ENCODE measurements at regions not wholly inside any gene's neighbourhood (a gene's known extent, or its start where the extent isn't known, plus 50 kb on each side); places are given as distances from the start of the nearest gene placed in this dataset.

DNA sequence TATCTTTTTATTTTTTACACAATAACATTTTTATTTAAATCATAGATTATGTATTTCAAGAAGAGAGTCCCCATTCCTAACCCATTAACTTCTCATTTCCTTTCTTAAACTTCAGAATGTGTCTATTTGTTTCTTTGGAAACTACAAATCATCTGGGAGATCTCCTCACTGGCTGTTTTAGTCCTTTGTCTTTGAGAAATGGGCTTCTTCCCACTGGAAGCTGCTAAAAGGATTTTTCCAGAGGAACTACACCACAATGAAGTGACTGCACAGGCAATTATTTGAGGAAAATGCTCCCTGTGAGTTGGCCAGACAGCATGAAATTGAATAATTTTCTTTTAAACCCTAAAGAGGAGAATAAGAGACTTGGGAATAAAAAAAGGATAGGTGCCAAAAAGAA is 119.1 kb downstream of the TENT5A start (continued):
- TF ChIP-seq, protein P1, sequence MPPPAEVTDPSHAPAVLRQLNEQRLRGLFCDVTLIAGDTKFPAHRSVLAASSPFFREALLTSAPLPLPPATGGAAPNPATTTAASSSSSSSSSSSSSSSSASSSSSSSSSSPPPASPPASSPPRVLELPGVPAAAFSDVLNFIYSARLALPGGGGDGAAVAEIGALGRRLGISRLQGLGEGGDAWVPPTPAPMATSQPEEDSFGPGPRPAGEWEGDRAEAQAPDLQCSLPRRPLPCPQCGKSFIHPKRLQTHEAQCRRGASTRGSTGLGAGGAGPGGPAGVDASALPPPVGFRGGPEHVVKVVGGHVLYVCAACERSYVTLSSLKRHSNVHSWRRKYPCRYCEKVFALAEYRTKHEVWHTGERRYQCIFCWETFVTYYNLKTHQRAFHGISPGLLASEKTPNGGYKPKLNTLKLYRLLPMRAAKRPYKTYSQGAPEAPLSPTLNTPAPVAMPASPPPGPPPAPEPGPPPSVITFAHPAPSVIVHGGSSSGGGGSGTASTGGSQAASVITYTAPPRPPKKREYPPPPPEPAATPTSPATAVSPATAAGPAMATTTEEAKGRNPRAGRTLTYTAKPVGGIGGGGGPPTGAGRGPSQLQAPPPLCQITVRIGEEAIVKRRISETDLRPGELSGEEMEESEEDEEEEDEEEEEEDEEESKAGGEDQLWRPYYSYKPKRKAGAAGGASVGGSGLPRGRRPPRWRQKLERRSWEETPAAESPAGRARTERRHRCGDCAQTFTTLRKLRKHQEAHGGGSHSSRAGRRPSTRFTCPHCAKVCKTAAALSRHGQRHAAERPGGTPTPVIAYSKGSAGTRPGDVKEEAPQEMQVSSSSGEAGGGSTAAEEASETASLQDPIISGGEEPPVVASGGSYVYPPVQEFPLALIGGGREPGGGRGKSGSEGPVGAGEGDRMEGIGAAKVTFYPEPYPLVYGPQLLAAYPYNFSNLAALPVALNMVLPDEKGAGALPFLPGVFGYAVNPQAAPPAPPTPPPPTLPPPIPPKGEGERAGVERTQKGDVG (CRISPR knock-in tag; IDR thresholded peaks at IDR 0.05): no peak
- TF ChIP-seq JUNB (IDR thresholded peaks at IDR 0.05) (no peak), KDM1A (IDR thresholded peaks at IDR 0.05; ENCODE audit: borderline replicate concordance) (no peak), ZNF207 (IDR thresholded peaks at IDR 0.05; ENCODE audit: borderline replicate concordance) (no peak)

DNA sequence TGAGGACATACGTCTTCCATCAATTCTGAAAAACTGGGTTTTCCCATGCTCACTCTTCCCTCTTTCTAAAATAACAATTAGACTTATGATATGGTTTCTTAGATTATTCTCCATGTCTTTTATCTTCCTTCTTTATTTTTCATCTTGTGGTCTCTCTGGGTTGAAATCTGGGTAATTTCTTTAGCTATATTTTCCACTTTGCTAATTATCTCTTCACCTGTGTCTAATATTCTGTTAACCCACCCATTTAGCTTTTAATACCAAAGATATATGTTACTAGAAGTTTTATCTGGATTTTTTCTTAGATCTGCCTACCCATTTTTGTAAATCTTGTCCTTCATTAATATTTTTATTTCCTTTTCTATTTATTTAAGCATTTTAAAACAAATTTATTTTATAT is 121.8 kb downstream of the TENT5A start:
- no peak for FAIRE-seq
- in situ Hi-C loops (cut with MboI): no loop called here

More for the DNA sequence above, 121.8 kb downstream of the TENT5A start:
- H3K9ac ChIP-seq (ENCODE audit: control insufficient read depth, insufficient read depth, low read length): no peak overlapping the region
- WGBS (ENCODE audit: insufficient coverage, insufficient replicate concordance, low lambda C conversion rate, missing lambda C conversion rate): 6% methylated on average over 1 of the region's 1 CpG
- ChIA-PET CTCF (no interaction called here), RAD21 (ENCODE audit: unreplicated experiment) (no interaction called here), POLR2A (no interaction called here), SMC1A (ENCODE audit: uncharacterized antibody, unreplicated experiment) (no interaction called here)
- no peaks in the 10 kb centered on the region for H3K27me3 ChIP-seq (replicated peaks in 1 of 2; ENCODE audit: control insufficient read depth in 2 of 2, insufficient read depth in 2 of 2, low read length in 1 of 2)
- no peak for DNase-seq (ENCODE audit: low read depth, low spot score)
- no peak overlapping the region for H3K4me3 ChIP-seq
- no peaks in the 10 kb centered on the region for H3K4me1 ChIP-seq (ENCODE audit: control insufficient read depth, insufficient read depth, low read length)
- no TSS peak for BruUV-seq (replicated peaks)
- no peak overlapping the region for H3K27ac ChIP-seq (ENCODE audit: control insufficient read depth, insufficient read depth)
- TF ChIP-seq, protein P2, sequence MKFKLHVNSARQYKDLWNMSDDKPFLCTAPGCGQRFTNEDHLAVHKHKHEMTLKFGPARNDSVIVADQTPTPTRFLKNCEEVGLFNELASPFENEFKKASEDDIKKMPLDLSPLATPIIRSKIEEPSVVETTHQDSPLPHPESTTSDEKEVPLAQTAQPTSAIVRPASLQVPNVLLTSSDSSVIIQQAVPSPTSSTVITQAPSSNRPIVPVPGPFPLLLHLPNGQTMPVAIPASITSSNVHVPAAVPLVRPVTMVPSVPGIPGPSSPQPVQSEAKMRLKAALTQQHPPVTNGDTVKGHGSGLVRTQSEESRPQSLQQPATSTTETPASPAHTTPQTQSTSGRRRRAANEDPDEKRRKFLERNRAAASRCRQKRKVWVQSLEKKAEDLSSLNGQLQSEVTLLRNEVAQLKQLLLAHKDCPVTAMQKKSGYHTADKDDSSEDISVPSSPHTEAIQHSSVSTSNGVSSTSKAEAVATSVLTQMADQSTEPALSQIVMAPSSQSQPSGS (IDR thresholded peaks at IDR 0.05; ENCODE audit: low read length): no peak
- TF ChIP-seq NFIC (IDR thresholded peaks at IDR 0.05; ENCODE audit: low read depth, low read length) (no peak), POLR2A (IDR thresholded peaks at IDR 0.05; ENCODE audit: low read depth, low read length) (no peak), CBX5 (IDR thresholded peaks at IDR 0.05; ENCODE audit: low read depth) (no peak)
- intact Hi-C loops (cut with micrococcal nuclease; ENCODE audit: unreplicated experiment): no loop called here
- H3K79me2 ChIP-seq (ENCODE audit: control insufficient read depth, insufficient read depth, low read length): no peaks in the 10 kb centered on the region
- H3K4me2 ChIP-seq (ENCODE audit: control insufficient read depth, insufficient read depth): no peak overlapping the region
- H4K20me1 ChIP-seq (ENCODE audit: control insufficient read depth, insufficient read depth): no peaks in the 10 kb centered on the region
- H3K9me3 ChIP-seq (replicated peaks; ENCODE audit: control insufficient read depth, insufficient read depth, low read length): no peaks in the 10 kb centered on the region
- H2AFZ ChIP-seq (ENCODE audit: control insufficient read depth, low read depth, low read length): no peak overlapping the region
- H3K36me3 ChIP-seq (ENCODE audit: control insufficient read depth in 2 of 2, insufficient read depth in 2 of 2, low read length in 1 of 2): no peaks in the 10 kb centered on the region
- no peak for ATAC-seq
